PC-3 (cell line): ENCODE measurements at regions not wholly inside any gene's neighbourhood (a gene's known extent, or its start where the extent isn't known, plus 50 kb on each side); places are given as distances from the start of the nearest gene placed in this dataset.

Experiments
- CTCF ChIP-seq: fragments of 300-600 bp; sonication (generic); conservative IDR thresholded peaks from 2 replicates; pipeline ENCODE4 v1.5.1; 2017; ENCODE audit warnings: antibody characterized with exemption, low read depth, mild to moderate bottlenecking, low read length
- EZH2 ChIP-seq: fragments of 300-600 bp; sonication (generic); IDR thresholded peaks from one replicate; pipeline ENCODE4 v1.6.1; 2017; ENCODE audit warnings: antibody characterized with exemption, mild to moderate bottlenecking, low read length; ENCODE audit not compliant: unreplicated experiment

GRCh38 chr9:113673726-113674125, 202.4 kb upstream of the ZNF618 start:
- TF ChIP-seq CTCF, result no peak
- TF ChIP-seq EZH2, result no peak
